ENCODE measurements at regions not wholly inside any gene's neighbourhood (a gene's known extent, or its start where the extent isn't known, plus 50 kb on each side); places are given as distances from the start of the nearest gene placed in this dataset.

- ATAC-seq (no peak), DNase-seq (no peak)
- H3K27ac ChIP-seq: no peak overlapping the region
- H3K4me3 ChIP-seq: no peak overlapping the region
- H3K4me1 ChIP-seq: no peaks in the 10 kb centered on the region
- intact Hi-C loops (cut with DNase I): no loop called here
- H3K36me3 ChIP-seq (ENCODE audit: insufficient read depth in 1 of 2, low read depth in 1 of 2): no peaks in the 10 kb centered on the region
- WGBS, 3 donors: 32 to 43% (median 43%) methylated on average over 3 of the region's 3 CpGs
- no peaks in the 10 kb centered on the region for H3K9me3 ChIP-seq
- H3K27me3 ChIP-seq (ENCODE audit: insufficient read depth in 3 of 3, low read length in 2 of 3): no peaks in the 10 kb centered on the region
- no peak for TF ChIP-seq CTCF (IDR thresholded peaks at IDR 0.05)
Measured at GRCh38 chr14:25677111-25677510, 627.2 kb upstream of the STXBP6 start.

- intact Hi-C loops (cut with DNase I): no loop called here
- Histone ChIP-seq H3K4me1 (no peaks in the 10 kb centered on the region), H3K36me3 (ENCODE audit: insufficient read depth in 1 of 2, low read depth in 1 of 2) (no peaks in the 10 kb centered on the region), H3K4me3 (no peak overlapping the region), H3K9me3 (no peaks in the 10 kb centered on the region), H3K27ac (no peak overlapping the region), H3K27me3 (ENCODE audit: insufficient read depth in 3 of 3, low read length in 2 of 3) (no peaks in the 10 kb centered on the region)
- TF ChIP-seq CTCF (IDR thresholded peaks at IDR 0.05): no peak
- WGBS, 3 donors: 55 to 72% (median 64%) methylated on average over 2 of the region's 2 CpGs
- DNase-seq: no peak
- no peak for ATAC-seq
Measured at GRCh38 chr14:25667387-25667786, 617.4 kb upstream of the STXBP6 start.

- H3K4me1 ChIP-seq: no peaks in the 10 kb centered on the region
- H3K27me3 ChIP-seq (ENCODE audit: insufficient read depth in 3 of 3, low read length in 2 of 3): no peaks in the 10 kb centered on the region
- TF ChIP-seq CTCF (IDR thresholded peaks at IDR 0.05): no peak
- intact Hi-C loops (cut with DNase I): no loop called here
- H3K9me3 ChIP-seq: no peaks in the 10 kb centered on the region
- no peak overlapping the region for H3K27ac ChIP-seq
- DNase-seq: no peak
- H3K4me3 ChIP-seq: no peak overlapping the region
- 49 to 58% (median 58%) methylated on average over 4 of the region's 4 CpGs for WGBS, 3 donors
- H3K36me3 ChIP-seq (ENCODE audit: insufficient read depth in 1 of 2, low read depth in 1 of 2): no peaks in the 10 kb centered on the region
- ATAC-seq: no peak
Measured at GRCh38 chr14:25666877-25667276, 616.9 kb upstream of the STXBP6 start.

GRCh38 chr14:25658988-25659387 is 609.0 kb upstream of the STXBP6 start:
- no peak for DNase-seq

More at GRCh38 chr14:25658988-25659387, 609.0 kb upstream of the STXBP6 start:
- no peak overlapping the region for H3K4me3 ChIP-seq
- H3K27ac ChIP-seq: no peak overlapping the region
- intact Hi-C loops (cut with DNase I): no loop called here
- no peak for ATAC-seq
- no peak for TF ChIP-seq CTCF (IDR thresholded peaks at IDR 0.05)
- no peaks in the 10 kb centered on the region for H3K36me3 ChIP-seq (ENCODE audit: insufficient read depth in 1 of 2, low read depth in 1 of 2)
- H3K9me3 ChIP-seq: no peaks in the 10 kb centered on the region
- H3K27me3 ChIP-seq (ENCODE audit: insufficient read depth in 3 of 3, low read length in 2 of 3): no peaks in the 10 kb centered on the region
- WGBS, 3 donors: 54 to 60% (median 55%) methylated on average over 2 of the region's 2 CpGs
- H3K4me1 ChIP-seq: no peaks in the 10 kb centered on the region
